ENCODE measurements at regions not wholly inside any gene's neighbourhood (a gene's known extent, or its start where the extent isn't known, plus 50 kb on each side); places are given as distances from the start of the nearest gene placed in this dataset.

DNA sequence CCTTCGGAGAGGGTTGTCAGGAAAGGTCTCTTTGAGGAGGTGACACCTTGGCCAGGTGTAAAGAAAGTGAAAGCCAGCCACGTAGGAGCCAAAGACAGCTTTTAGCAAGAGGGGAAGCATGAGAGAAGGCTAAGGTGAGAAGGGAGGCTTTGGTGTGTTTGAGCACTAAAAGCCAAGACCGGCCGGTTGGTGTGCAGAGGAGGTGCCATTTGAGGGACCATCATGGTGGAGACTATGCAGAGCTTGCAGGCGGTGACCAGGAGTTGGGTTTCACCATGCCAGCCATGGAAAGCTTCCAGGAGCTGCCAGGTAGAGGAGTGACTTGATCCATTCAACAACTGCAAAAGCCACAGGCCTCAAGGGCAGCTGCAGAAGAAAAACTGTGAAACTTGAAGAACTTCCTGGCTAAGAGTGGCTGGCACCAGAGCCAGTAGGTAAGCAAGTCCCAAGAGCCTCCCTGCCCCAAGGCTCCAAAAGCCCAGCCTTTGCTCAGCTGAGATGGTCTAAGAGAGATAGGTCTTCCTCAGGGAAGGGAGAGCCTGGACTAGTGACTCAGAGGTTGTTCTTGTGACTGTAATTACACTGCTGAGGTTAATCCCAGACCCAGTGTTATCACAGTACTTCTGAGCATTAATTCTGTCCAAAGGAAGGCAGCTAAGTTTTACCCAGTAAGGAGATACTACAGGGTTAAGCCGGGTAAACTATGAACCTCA is 319.0 kb downstream of the BCL11A start:
- Histone ChIP-seq H3K36me3 (replicated peaks; ENCODE audit: low read depth, low read length) (no peaks in the 10 kb centered on the region), H3K4me3 (ENCODE audit: low read length) (no peak overlapping the region), H3K9ac (ENCODE audit: low read length) (no peak overlapping the region), H3K27ac (ENCODE audit: low read length) (no peak overlapping the region), H4K20me1 (ENCODE audit: insufficient read depth, low read length) (no peaks in the 10 kb centered on the region), H3K27me3 (ENCODE audit: low read depth, low read length) (no peaks in the 10 kb centered on the region), H3K4me1 (ENCODE audit: low read length) (no peaks in the 10 kb centered on the region), H3K9me3 (ENCODE audit: insufficient read depth, low read length) (peaks cover 12% of the 10 kb centered on the region; the same call in 1 of the 2 replicates), H2AFZ (ENCODE audit: low read depth, low read length) (no peak overlapping the region), H3K4me2 (ENCODE audit: low read length) (no peak overlapping the region), H3K79me2 (ENCODE audit: low read length) (no peaks in the 10 kb centered on the region)
- TF ChIP-seq, protein P1, sequence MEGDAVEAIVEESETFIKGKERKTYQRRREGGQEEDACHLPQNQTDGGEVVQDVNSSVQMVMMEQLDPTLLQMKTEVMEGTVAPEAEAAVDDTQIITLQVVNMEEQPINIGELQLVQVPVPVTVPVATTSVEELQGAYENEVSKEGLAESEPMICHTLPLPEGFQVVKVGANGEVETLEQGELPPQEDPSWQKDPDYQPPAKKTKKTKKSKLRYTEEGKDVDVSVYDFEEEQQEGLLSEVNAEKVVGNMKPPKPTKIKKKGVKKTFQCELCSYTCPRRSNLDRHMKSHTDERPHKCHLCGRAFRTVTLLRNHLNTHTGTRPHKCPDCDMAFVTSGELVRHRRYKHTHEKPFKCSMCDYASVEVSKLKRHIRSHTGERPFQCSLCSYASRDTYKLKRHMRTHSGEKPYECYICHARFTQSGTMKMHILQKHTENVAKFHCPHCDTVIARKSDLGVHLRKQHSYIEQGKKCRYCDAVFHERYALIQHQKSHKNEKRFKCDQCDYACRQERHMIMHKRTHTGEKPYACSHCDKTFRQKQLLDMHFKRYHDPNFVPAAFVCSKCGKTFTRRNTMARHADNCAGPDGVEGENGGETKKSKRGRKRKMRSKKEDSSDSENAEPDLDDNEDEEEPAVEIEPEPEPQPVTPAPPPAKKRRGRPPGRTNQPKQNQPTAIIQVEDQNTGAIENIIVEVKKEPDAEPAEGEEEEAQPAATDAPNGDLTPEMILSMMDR (IDR thresholded peaks at IDR 0.05; ENCODE audit: low read depth, low read length) = no peak
- TF ChIP-seq EZH2phosphoT487 (IDR thresholded peaks at IDR 0.05; ENCODE audit: low read depth) = no peak

DNA sequence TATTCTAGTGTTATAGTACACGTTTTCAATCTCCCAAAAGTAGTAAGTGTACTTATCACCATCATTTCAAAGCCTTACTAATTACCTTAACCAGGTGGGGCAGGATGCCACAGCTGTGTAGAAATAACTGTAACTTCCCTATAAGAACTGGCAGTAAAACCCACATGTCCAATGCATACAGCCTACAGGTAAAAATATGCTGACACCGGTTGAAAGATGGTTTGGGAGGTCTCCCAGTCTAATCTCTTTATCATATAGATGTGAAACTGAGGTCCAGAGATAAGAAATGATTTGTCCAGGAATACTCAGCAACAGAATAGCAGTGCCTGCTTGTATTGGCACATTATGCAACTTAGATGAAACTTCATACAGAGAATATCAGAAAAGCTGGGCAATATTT is 322.9 kb downstream of the BCL11A start:
- Histone ChIP-seq H3K27me3 (ENCODE audit: low read depth, low read length) (no peaks in the 10 kb centered on the region), H2AFZ (ENCODE audit: low read depth, low read length) (no peak overlapping the region), H3K79me2 (ENCODE audit: low read length) (no peaks in the 10 kb centered on the region), H3K9me3 (ENCODE audit: insufficient read depth, low read length) (peaks cover 12% of the 10 kb centered on the region; the same call in 1 of the 2 replicates), H3K36me3 (replicated peaks; ENCODE audit: low read depth, low read length) (no peaks in the 10 kb centered on the region), H3K27ac (ENCODE audit: low read length) (no peak overlapping the region), H4K20me1 (ENCODE audit: insufficient read depth, low read length) (no peaks in the 10 kb centered on the region), H3K4me3 (ENCODE audit: low read length) (no peak overlapping the region), H3K4me1 (ENCODE audit: low read length) (no peaks in the 10 kb centered on the region), H3K4me2 (ENCODE audit: low read length) (no peak overlapping the region), H3K9ac (ENCODE audit: low read length) (no peak overlapping the region)
- TF ChIP-seq, protein P1 (IDR thresholded peaks at IDR 0.05; ENCODE audit: low read depth, low read length) = no peak
- TF ChIP-seq EZH2phosphoT487 (IDR thresholded peaks at IDR 0.05; ENCODE audit: low read depth) = no peak

DNA sequence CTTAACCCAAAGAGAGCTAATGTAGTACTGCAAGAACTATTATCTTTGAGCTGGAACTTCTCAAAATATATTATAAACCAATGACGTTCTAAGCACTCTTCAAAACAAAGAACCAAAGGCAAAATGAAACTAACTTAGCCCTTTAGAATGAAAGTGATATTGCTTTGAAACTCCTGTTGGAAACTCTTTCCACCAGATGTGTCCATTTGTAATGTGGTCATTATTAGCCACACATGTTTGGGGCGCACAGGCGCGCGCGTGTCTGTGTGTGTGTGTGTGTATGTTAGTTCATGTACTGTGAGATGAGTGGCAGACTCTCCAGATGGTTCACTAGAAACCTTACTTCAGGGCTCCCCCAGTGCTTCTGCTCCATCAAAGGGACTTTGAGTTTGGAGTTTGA is 323.4 kb downstream of the BCL11A start:
- no peak overlapping the region for H3K4me2 ChIP-seq (ENCODE audit: low read length)
- H3K4me3 ChIP-seq (ENCODE audit: low read length) = no peak overlapping the region

DNA sequence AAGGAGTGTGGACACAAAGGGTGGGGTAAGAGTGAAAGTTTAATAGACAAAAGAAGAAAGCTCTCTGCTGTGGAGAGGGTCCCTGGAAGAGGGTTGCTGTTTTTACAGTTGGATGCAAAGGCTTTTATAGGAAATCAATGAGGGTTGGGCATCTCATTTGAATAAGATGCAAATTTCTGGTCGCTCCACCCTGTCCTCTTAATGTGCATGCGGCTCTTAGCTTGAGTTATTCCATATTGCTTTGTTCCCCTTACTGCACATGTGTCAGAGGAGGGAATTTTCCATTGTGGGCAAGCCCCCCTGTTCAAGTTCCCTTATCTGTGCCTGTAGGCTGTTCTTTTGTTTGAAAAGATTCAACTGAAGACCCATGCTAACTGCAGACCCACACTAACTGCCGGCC is 326.5 kb downstream of the BCL11A start:
- TF ChIP-seq EZH2phosphoT487 (IDR thresholded peaks at IDR 0.05; ENCODE audit: low read depth) = no peak
- TF ChIP-seq, protein P1 (IDR thresholded peaks at IDR 0.05; ENCODE audit: low read depth, low read length) = no peak

More for the DNA sequence above, 323.4 kb downstream of the BCL11A start:
- H4K20me1 ChIP-seq (ENCODE audit: insufficient read depth, low read length) = no peaks in the 10 kb centered on the region
- no peak overlapping the region for H3K27ac ChIP-seq (ENCODE audit: low read length)
- H3K36me3 ChIP-seq (replicated peaks; ENCODE audit: low read depth, low read length) = no peaks in the 10 kb centered on the region
- no peaks in the 10 kb centered on the region for H3K4me1 ChIP-seq (ENCODE audit: low read length)
- peaks cover 12% of the 10 kb centered on the region; the same call in 1 of the 2 replicates for H3K9me3 ChIP-seq (ENCODE audit: insufficient read depth, low read length)
- H3K27me3 ChIP-seq (ENCODE audit: low read depth, low read length) = no peaks in the 10 kb centered on the region
- no peaks in the 10 kb centered on the region for H3K79me2 ChIP-seq (ENCODE audit: low read length)
- H2AFZ ChIP-seq (ENCODE audit: low read depth, low read length) = no peak overlapping the region
- H3K9ac ChIP-seq (ENCODE audit: low read length) = no peak overlapping the region
- TF ChIP-seq EZH2phosphoT487 (IDR thresholded peaks at IDR 0.05; ENCODE audit: low read depth) = no peak
- TF ChIP-seq, protein P1 (IDR thresholded peaks at IDR 0.05; ENCODE audit: low read depth, low read length) = no peak

More for the DNA sequence above, 326.5 kb downstream of the BCL11A start:
- Histone ChIP-seq H3K27ac (ENCODE audit: low read length) (no peak overlapping the region), H3K9ac (ENCODE audit: low read length) (no peak overlapping the region), H3K9me3 (ENCODE audit: insufficient read depth, low read length) (peaks cover 9% of the 10 kb centered on the region; the same call in 1 of the 2 replicates), H3K4me3 (ENCODE audit: low read length) (no peak overlapping the region), H3K36me3 (replicated peaks; ENCODE audit: low read depth, low read length) (no peaks in the 10 kb centered on the region), H3K27me3 (ENCODE audit: low read depth, low read length) (no peaks in the 10 kb centered on the region), H3K4me1 (ENCODE audit: low read length) (no peaks in the 10 kb centered on the region), H3K79me2 (ENCODE audit: low read length) (no peaks in the 10 kb centered on the region), H3K4me2 (ENCODE audit: low read length) (no peak overlapping the region), H2AFZ (ENCODE audit: low read depth, low read length) (no peak overlapping the region), H4K20me1 (ENCODE audit: insufficient read depth, low read length) (no peaks in the 10 kb centered on the region)

Measured in OCI-LY3 (cell line).